ENCODE measurements at regions not wholly inside any gene's neighbourhood (a gene's known extent, or its start where the extent isn't known, plus 50 kb on each side); places are given as distances from the start of the nearest gene placed in this dataset.

- TF ChIP-seq CTCF (IDR thresholded peaks at IDR 0.05) (no peak), POLR2A (IDR thresholded peaks at IDR 0.05) (no peak)
Observed at GRCh38 chr3:8298021-8298954, 203.3 kb upstream of the LMCD1 start.

Measured in heart left ventricle (tissue), 13 donors.